SK-N-SH (cell line): ENCODE measurements at regions not wholly inside any gene's neighbourhood (a gene's known extent, or its start where the extent isn't known, plus 50 kb on each side); places are given as distances from the start of the nearest gene placed in this dataset.

Experiments
- CTCF ChIA-PET: fragments of 300-600, 350-600 bp; formaldehyde crosslinking; extraction: SDS; loops from one replicate; lab custom pipeline; 2021; lab: Yijun Ruan, JAX
- POLR2A ChIA-PET: fragments of 350-600 bp; sonication (Branson Sonifier 250); formaldehyde crosslinking; extraction: SDS; loops from one replicate; lab custom pipeline; 2020; ENCODE audit warnings: antibody characterized with exemption, inconsistent platforms; lab: Yijun Ruan, JAX
- DNase-seq: peaks from one replicate; pipeline ENCODE4 v3.0.0; 2012
- H2AFZ ChIP-seq: fragments of 200-600 bp; sonication (generic); 2 replicates; pipeline ENCODE4 v1.8.1; 2016; ENCODE audit warnings: antibody characterized with exemption, mild to moderate bottlenecking, low read depth
- H3F3A ChIP-seq: fragments of 200-600 bp; sonication (generic); replicated peaks from 2 replicates; pipeline ENCODE3; 2016; ENCODE audit warnings: antibody characterized with exemption, mild to moderate bottlenecking; ENCODE audit not compliant: insufficient read depth
- H3K27ac ChIP-seq, 2 experiments: fragments of 200-500 bp in 1 of 2; fragments of 200-600 bp in 1 of 2; sonication (Bioruptor generic) in 1 of 2; sonication (generic), shearing (Covaris generic) in 1 of 2; 2 replicates each; pipeline versions ENCODE4 v1.5.1 to v1.6.1; 2014 to 2016; ENCODE audit warnings: low read depth in 2 of 2, inconsistent platforms in 1 of 2, low read length in 1 of 2, mild to moderate bottlenecking in 1 of 2, mixed read lengths in 1 of 2
- H3K27me3 ChIP-seq: fragments of 200-600 bp; sonication (generic), shearing (Covaris generic); 2 replicates; pipeline ENCODE4 v1.6.1; 2016; ENCODE audit warnings: mixed run types; ENCODE audit not compliant: insufficient read depth
- H3K36me3 ChIP-seq, 2 experiments: fragments of 200-500 bp in 1 of 2; fragments of 200-600 bp in 1 of 2; sonication (Bioruptor generic) in 1 of 2; sonication (generic) in 1 of 2; replicated peaks in 1 of 2; 2 replicates each; pipeline versions ENCODE3 to v1.5.1; 2014 to 2016; ENCODE audit warnings: low read length in 1 of 2, mild to moderate bottlenecking in 1 of 2; ENCODE audit not compliant: insufficient read depth in 2 of 2, control insufficient read depth in 1 of 2
- H3K4me1 ChIP-seq, 2 experiments: fragments of 200-500 bp in 1 of 2; fragments of 200-600 bp in 1 of 2; sonication (Bioruptor generic) in 1 of 2; sonication (generic), shearing (Covaris generic) in 1 of 2; 2 replicates each; pipeline versions ENCODE4 v1.5.1 to v1.6.1; 2014 to 2016; ENCODE audit warnings: low read depth in 1 of 2, low read length in 1 of 2, mixed run types in 1 of 2; ENCODE audit not compliant: insufficient read depth in 2 of 2, control insufficient read depth in 1 of 2
- H3K4me2 ChIP-seq: fragments of 200-600 bp; sonication (generic), shearing (Covaris generic); 2 replicates; pipeline ENCODE4 v1.6.1; 2017; ENCODE audit warnings: mixed run types
- H3K4me3 ChIP-seq, 2 experiments: fragments of 200-500 bp in 1 of 2; fragments of 200-600 bp in 1 of 2; sonication (Bioruptor generic) in 1 of 2; sonication (generic), shearing (Covaris generic) in 1 of 2; 2 replicates each; pipeline versions ENCODE4 v1.5.1 to v1.8.1; 2014 to 2016; ENCODE audit warnings: low read depth in 2 of 2, inconsistent platforms in 1 of 2, low read length in 1 of 2, mild to moderate bottlenecking in 1 of 2, mixed read lengths in 1 of 2, moderate library complexity in 1 of 2
- H3K79me2 ChIP-seq: fragments of 200-600 bp; sonication (generic); 2 replicates; pipeline ENCODE4 v1.8.1; 2017; ENCODE audit warnings: mild to moderate bottlenecking; ENCODE audit not compliant: insufficient read depth
- H3K9ac ChIP-seq: fragments of 200-600 bp; sonication (generic); 2 replicates; pipeline ENCODE4 v1.6.1; 2017; ENCODE audit warnings: mixed run types
- H3K9me2 ChIP-seq: fragments of 200-600 bp; sonication (generic); 2 replicates; pipeline ENCODE4 v1.6.1; 2017; ENCODE audit warnings: mixed run types
- H3K9me3 ChIP-seq: fragments of 200-600 bp; sonication (generic); 2 replicates; pipeline ENCODE4 v1.6.1; 2017; ENCODE audit warnings: mixed run types, mild to moderate bottlenecking, moderate library complexity
- H4K20me1 ChIP-seq: fragments of 200-600 bp; sonication (generic); 2 replicates; pipeline ENCODE4 v1.6.1; 2017; ENCODE audit warnings: mild to moderate bottlenecking, mixed run types; ENCODE audit not compliant: insufficient read depth
- CHD2 ChIP-seq: fragments of 150-350 bp; IDR thresholded peaks from 2 replicates; pipeline ENCODE4 v1.6.1; 2018; ENCODE audit warnings: low read length; ENCODE audit not compliant: partially characterized antibody
- EP300 ChIP-seq, 2 experiments: IDR thresholded peaks; 2 replicates each; pipeline versions ENCODE4 v1.4.0 to v1.6.1; 2012; ENCODE audit warnings: borderline replicate concordance in 1 of 2, low read depth in 1 of 2, low read length in 1 of 2
- EZH2phosphoT487 ChIP-seq: fragments of 200-600 bp; sonication (generic); IDR thresholded peaks from 2 replicates; pipeline ENCODE4 v1.6.1; 2017; ENCODE audit warnings: low read depth, mixed run types, mild to moderate bottlenecking, antibody characterized with exemption, moderate library complexity, borderline replicate concordance
- FOSL2 ChIP-seq: IDR thresholded peaks from 2 replicates; pipeline ENCODE4 v1.4.0; 2012; ENCODE audit warnings: low read depth, mild to moderate bottlenecking, moderate library complexity, borderline replicate concordance
- FOXJ3 ChIP-seq: sonication (generic); formaldehyde crosslinking; IDR thresholded peaks from 2 replicates; pipeline ENCODE4 v1.5.1; 2020; ENCODE audit warnings: mild to moderate bottlenecking, missing genetic modification reagents
- FOXM1 ChIP-seq: IDR thresholded peaks from 2 replicates; pipeline ENCODE4 v1.4.0; 2012; ENCODE audit warnings: low read depth, mild to moderate bottlenecking
- JUND ChIP-seq: IDR thresholded peaks from 2 replicates; pipeline ENCODE4 v1.4.0; 2012
- MEF2A ChIP-seq: IDR thresholded peaks from 2 replicates; pipeline ENCODE4 v1.4.0; 2012; ENCODE audit warnings: low read depth, borderline replicate concordance
- MXI1 ChIP-seq: IDR thresholded peaks from 2 replicates; pipeline ENCODE4 v1.6.1; 2012; ENCODE audit warnings: mild to moderate bottlenecking, low read depth, low read length, improper control_type of control experiment
- NRF1 ChIP-seq: IDR thresholded peaks from 2 replicates; pipeline ENCODE4 v1.6.1; 2012; ENCODE audit warnings: low read depth, mild to moderate bottlenecking, low read length
- REST ChIP-seq: IDR thresholded peaks from 2 replicates; pipeline ENCODE4 v1.6.1; 2012; ENCODE audit warnings: mild to moderate bottlenecking, low read depth, low read length, moderate library complexity
- RXRA ChIP-seq: IDR thresholded peaks from 2 replicates; pipeline ENCODE4 v1.4.0; 2012; ENCODE audit warnings: low read depth, mild to moderate bottlenecking, borderline replicate concordance
- TAF1 ChIP-seq: IDR thresholded peaks from 2 replicates; pipeline ENCODE4 v1.6.1; 2012; ENCODE audit warnings: low read depth, mild to moderate bottlenecking, low read length, moderate library complexity, borderline replicate concordance
- TCF12 ChIP-seq: IDR thresholded peaks from 2 replicates; pipeline ENCODE4 v1.4.0; 2012
- TEAD4 ChIP-seq: IDR thresholded peaks from 2 replicates; pipeline ENCODE4 v1.4.0; 2012; ENCODE audit warnings: mild to moderate bottlenecking, borderline replicate concordance; ENCODE audit not compliant: insufficient read depth
- WGBS: methylation state at CpG from one replicate; pipeline ENCODE4 v1.1.6; 2017; ENCODE audit warnings: low lambda C conversion rate; 5-methylcytosine and 5-hydroxymethylcytosine counted together
- TF ChIP-seq, protein P1 (sequence below): IDR thresholded peaks from 2 replicates; pipeline ENCODE4 v1.4.0; 2012; ENCODE audit warnings: low read depth
- TF ChIP-seq, protein P2 (sequence below): IDR thresholded peaks from 2 replicates; pipeline ENCODE4; 2012
- TF ChIP-seq, protein P3 (sequence below): fragments of 200-600 bp; sonication (generic); IDR thresholded peaks from 2 replicates; pipeline ENCODE4 v1.6.1; 2017; ENCODE audit warnings: antibody characterized with exemption, mild to moderate bottlenecking, moderate library complexity
- TF ChIP-seq, protein P4 (sequence below): fragments of 150-350 bp; IDR thresholded peaks from 2 replicates; pipeline ENCODE4 v1.6.1; 2016; ENCODE audit warnings: mild to moderate bottlenecking, low read depth, low read length

DNA sequence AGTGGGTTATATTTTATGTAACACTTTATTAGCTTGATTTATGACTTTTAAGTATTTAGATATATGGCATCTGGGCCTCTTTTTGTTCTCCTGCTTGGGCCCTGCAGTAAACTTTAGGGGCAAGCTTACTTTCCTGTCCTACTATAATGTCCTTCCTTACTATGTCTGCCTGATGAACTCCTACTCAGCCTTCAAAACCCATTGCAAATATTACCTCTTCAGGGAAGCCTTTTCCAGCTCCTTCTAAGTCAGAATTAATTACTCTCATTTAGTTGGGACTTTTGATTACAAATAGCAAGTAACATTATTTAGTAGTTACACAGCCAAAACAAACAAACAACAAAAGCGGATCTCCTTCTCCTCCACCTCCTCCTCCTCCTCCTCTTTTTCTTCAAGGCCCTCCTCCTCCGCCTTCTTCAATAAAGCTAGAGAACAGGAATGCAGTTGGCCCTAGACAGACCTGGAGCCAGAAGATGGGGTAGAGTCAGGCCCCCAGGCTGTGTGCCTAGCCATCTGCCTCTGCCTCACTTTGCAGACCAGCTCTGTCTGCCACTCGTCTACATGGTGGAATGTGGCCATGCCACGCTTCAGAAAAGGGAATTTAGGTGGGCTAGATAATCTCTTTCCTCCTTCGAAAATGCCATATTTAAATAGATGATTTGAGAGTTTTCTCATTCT is 301.2 kb downstream of the SP3 start:
- Histone ChIP-seq H3K4me3 (no peak overlapping the region), H3K9me2 (no peaks in the 10 kb centered on the region), H3K27ac (no peak overlapping the region), H3K9ac (no peak overlapping the region), H3K36me3 (no peaks in the 10 kb centered on the region), H3K4me2 (no peak overlapping the region), H3K9me3 (no peaks in the 10 kb centered on the region)
- TF ChIP-seq CHD2: no peak
- TF ChIP-seq TEAD4: no peak
- no peak for TF ChIP-seq NRF1
- TF ChIP-seq EZH2phosphoT487: no peak
- TF ChIP-seq, all 33 proteins: peak for 0
- Histone ChIP-seq H3K27me3 (no peaks in the 10 kb centered on the region), H2AFZ (no peak overlapping the region), H3F3A (peaks cover 3% of the 10 kb centered on the region), H4K20me1 (no peaks in the 10 kb centered on the region), H3K4me1 (peaks cover 0 to 9% of the 10 kb centered on the region in 2 experiments; a peak in 1 of 4 replicates), H3K79me2 (no peaks in the 10 kb centered on the region)
- WGBS: 91% methylated on average over 5 of the region's 5 CpGs
- ChIA-PET POLR2A (no interaction called here), CTCF (interaction anchor here (1.1 to 1.4 kb wide), 2 partner anchors 15 to 261 kb away, joined by 3 read pairs; no protein-coding TSS in a partner anchor)
- no peak for DNase-seq

- H3K9ac ChIP-seq: no peak overlapping the region
- CTCF ChIA-PET: interaction anchor here (1.4 kb wide), 1 partner anchor 15 kb away, joined by 3 read pairs; no protein-coding TSS in a partner anchor
- POLR2A ChIA-PET: no interaction called here
Measured at GRCh38 chr2:173664513-173664910, 300.7 kb downstream of the SP3 start.

More at GRCh38 chr2:173664513-173664910, 300.7 kb downstream of the SP3 start:
- H3K36me3 ChIP-seq: no peaks in the 10 kb centered on the region
- no peaks in the 10 kb centered on the region for H4K20me1 ChIP-seq
- H3K9me3 ChIP-seq: no peaks in the 10 kb centered on the region
- TF ChIP-seq, protein P1, sequence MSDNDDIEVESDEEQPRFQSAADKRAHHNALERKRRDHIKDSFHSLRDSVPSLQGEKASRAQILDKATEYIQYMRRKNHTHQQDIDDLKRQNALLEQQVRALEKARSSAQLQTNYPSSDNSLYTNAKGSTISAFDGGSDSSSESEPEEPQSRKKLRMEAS: no peak
- no peak for TF ChIP-seq FOXJ3 (CRISPR knock-in tag)
- no peak for TF ChIP-seq RXRA
- TF ChIP-seq TAF1: no peak
- TF ChIP-seq EZH2phosphoT487: no peak
- TF ChIP-seq FOXM1: no peak
- TF ChIP-seq REST: no peak
- no peak for TF ChIP-seq TCF12
- TF ChIP-seq JUND: no peak
- TF ChIP-seq TEAD4: no peak
- TF ChIP-seq MEF2A: no peak
- TF ChIP-seq, protein P2, sequence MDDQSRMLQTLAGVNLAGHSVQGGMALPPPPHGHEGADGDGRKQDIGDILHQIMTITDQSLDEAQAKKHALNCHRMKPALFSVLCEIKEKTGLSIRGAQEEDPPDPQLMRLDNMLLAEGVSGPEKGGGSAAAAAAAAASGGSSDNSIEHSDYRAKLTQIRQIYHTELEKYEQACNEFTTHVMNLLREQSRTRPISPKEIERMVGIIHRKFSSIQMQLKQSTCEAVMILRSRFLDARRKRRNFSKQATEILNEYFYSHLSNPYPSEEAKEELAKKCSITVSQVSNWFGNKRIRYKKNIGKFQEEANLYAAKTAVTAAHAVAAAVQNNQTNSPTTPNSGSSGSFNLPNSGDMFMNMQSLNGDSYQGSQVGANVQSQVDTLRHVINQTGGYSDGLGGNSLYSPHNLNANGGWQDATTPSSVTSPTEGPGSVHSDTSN: no peak
- TF ChIP-seq EP300 (IDR thresholded peaks at IDR 0.05; ENCODE audit: borderline replicate concordance in 1 of 2, low read depth in 1 of 2, low read length in 1 of 2): no peak
- TF ChIP-seq FOSL2: no peak
- TF ChIP-seq, protein P3, sequence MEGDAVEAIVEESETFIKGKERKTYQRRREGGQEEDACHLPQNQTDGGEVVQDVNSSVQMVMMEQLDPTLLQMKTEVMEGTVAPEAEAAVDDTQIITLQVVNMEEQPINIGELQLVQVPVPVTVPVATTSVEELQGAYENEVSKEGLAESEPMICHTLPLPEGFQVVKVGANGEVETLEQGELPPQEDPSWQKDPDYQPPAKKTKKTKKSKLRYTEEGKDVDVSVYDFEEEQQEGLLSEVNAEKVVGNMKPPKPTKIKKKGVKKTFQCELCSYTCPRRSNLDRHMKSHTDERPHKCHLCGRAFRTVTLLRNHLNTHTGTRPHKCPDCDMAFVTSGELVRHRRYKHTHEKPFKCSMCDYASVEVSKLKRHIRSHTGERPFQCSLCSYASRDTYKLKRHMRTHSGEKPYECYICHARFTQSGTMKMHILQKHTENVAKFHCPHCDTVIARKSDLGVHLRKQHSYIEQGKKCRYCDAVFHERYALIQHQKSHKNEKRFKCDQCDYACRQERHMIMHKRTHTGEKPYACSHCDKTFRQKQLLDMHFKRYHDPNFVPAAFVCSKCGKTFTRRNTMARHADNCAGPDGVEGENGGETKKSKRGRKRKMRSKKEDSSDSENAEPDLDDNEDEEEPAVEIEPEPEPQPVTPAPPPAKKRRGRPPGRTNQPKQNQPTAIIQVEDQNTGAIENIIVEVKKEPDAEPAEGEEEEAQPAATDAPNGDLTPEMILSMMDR: no peak
- TF ChIP-seq, protein P4, sequence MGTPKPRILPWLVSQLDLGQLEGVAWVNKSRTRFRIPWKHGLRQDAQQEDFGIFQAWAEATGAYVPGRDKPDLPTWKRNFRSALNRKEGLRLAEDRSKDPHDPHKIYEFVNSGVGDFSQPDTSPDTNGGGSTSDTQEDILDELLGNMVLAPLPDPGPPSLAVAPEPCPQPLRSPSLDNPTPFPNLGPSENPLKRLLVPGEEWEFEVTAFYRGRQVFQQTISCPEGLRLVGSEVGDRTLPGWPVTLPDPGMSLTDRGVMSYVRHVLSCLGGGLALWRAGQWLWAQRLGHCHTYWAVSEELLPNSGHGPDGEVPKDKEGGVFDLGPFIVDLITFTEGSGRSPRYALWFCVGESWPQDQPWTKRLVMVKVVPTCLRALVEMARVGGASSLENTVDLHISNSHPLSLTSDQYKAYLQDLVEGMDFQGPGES: no peak
- no peak for TF ChIP-seq MXI1
- H3K79me2 ChIP-seq: no peaks in the 10 kb centered on the region
- no peaks in the 10 kb centered on the region for H3K27me3 ChIP-seq
- no peak overlapping the region for H3K4me3 ChIP-seq
- H2AFZ ChIP-seq: no peak overlapping the region
- peaks cover 0 to 4% of the 10 kb centered on the region in 2 experiments; a peak in 1 of 4 replicates for H3K4me1 ChIP-seq
- no peak for DNase-seq
- no peaks in the 10 kb centered on the region for H3K9me2 ChIP-seq
- 90% methylated on average over 6 of the region's 6 CpGs for WGBS
- H3K27ac ChIP-seq: no peak overlapping the region
- H3F3A ChIP-seq: no peaks in the 10 kb centered on the region
- no peak overlapping the region for H3K4me2 ChIP-seq
